A549 (cell line): ENCODE measurements at regions not wholly inside any gene's neighbourhood (a gene's known extent, or its start where the extent isn't known, plus 50 kb on each side); places are given as distances from the start of the nearest gene placed in this dataset.

ENCODE experiments used
- CEBPB ChIP-seq, 2 experiments: fragments of >200 bp in 1 of 2; sonication (Bioruptor Twin) in 1 of 2; formaldehyde crosslinking in 1 of 2; IDR thresholded peaks; 2 replicates each; pipeline ENCODE4 v1.6.1; 2012 to 2016
- CTCF ChIP-seq: fragments of >200 bp; sonication (Bioruptor Twin); formaldehyde crosslinking; IDR thresholded peaks from 3 replicates; pipeline ENCODE4 v1.5.1; 2016
- EHMT2 ChIP-seq: fragments of 200-600 bp; sonication (generic); IDR thresholded peaks from 2 replicates; pipeline ENCODE4 v1.6.1; 2016; ENCODE audit warnings: antibody characterized with exemption, low read depth, mild to moderate bottlenecking, moderate library complexity
- EP300 ChIP-seq, 2 experiments: fragments of >200 bp; sonication (Bioruptor Twin); formaldehyde crosslinking; IDR thresholded peaks; 2 replicates in 1 of 2; 3 replicates in 1 of 2; pipeline ENCODE4 v1.6.1; 2016 to 2017
- ESRRA ChIP-seq: fragments of 150-350 bp; IDR thresholded peaks from 2 replicates; pipeline ENCODE4 v1.6.1; 2014; ENCODE audit warnings: mild to moderate bottlenecking, low read length, borderline replicate concordance
- FOSL2 ChIP-seq, 2 experiments: fragments of 450-650 bp in 1 of 2; fragments of >200 bp in 1 of 2; sonication (Bioruptor Twin) in 1 of 2; formaldehyde crosslinking; IDR thresholded peaks; 2 replicates each; pipeline versions ENCODE4 v1.5.0 to v1.6.1; 2016 to 2020; ENCODE audit warnings: mild to moderate bottlenecking in 1 of 2, moderate library complexity in 1 of 2
- HOXB13 ChIP-seq: fragments of 250-450 bp; sonication (Bioruptor Pico); IDR thresholded peaks from 2 replicates; pipeline ENCODE4 v1.5.0; 2020; ENCODE audit warnings: low read depth, mild to moderate bottlenecking, moderate library complexity
- KDM5A ChIP-seq: fragments of 200-600 bp; sonication (generic); IDR thresholded peaks from 2 replicates; pipeline ENCODE4 v1.6.1; 2016; ENCODE audit warnings: antibody characterized with exemption, mild to moderate bottlenecking
- PHF8 ChIP-seq: fragments of 200-600 bp; sonication (generic); IDR thresholded peaks from 2 replicates; pipeline ENCODE4 v1.6.1; 2016; ENCODE audit warnings: low read depth, mild to moderate bottlenecking, antibody characterized with exemption, moderate library complexity, borderline replicate concordance
- POLR2A ChIP-seq: IDR thresholded peaks from 2 replicates; pipeline ENCODE4 v1.6.1; 2012; ENCODE audit warnings: mild to moderate bottlenecking, low read length
- POLR2AphosphoS2 ChIP-seq: conservative IDR thresholded peaks from 2 replicates; pipeline ENCODE4 v1.6.1; 2012; ENCODE audit warnings: low read length, improper control_type of control experiment, inconsistent platforms
- RCOR1 ChIP-seq: fragments of 150-350 bp; IDR thresholded peaks from 2 replicates; pipeline ENCODE4 v1.6.1; 2014; ENCODE audit warnings: antibody characterized with exemption, low read length, low read depth

- TF ChIP-seq CTCF (no peak), CEBPB (IDR thresholded peaks at IDR 0.05) (no peak), PHF8 (no peak), POLR2A (no peak), RCOR1 (no peak), HOXB13 (CRISPR knock-in tag) (no peak), POLR2AphosphoS2 (no peak), FOSL2 (IDR thresholded peaks at IDR 0.05) (no peak), FOSL2 (CRISPR knock-in tag; IDR thresholded peaks at IDR 0.05) (no peak), EHMT2 (no peak), ESRRA (no peak), EP300 (IDR thresholded peaks at IDR 0.05) (no peak), KDM5A (no peak)
Measured at GRCh38 chr3:43999728-44000319, 241.9 kb upstream of the TOPAZ1 start.
